ENCODE measurements at regions not wholly inside any gene's neighbourhood (a gene's known extent, or its start where the extent isn't known, plus 50 kb on each side); places are given as distances from the start of the nearest gene placed in this dataset.

GRCh38 chr12:72141381-72141780 is 130.8 kb upstream of the TRHDE start:
- H3K4me2 ChIP-seq (ENCODE audit: low read length), result no peak overlapping the region
- no peaks in the 10 kb centered on the region for H3K79me2 ChIP-seq (ENCODE audit: insufficient read depth, low read length)
- no peaks in the 10 kb centered on the region for H3K9me3 ChIP-seq (ENCODE audit: low read length)
- H3F3A ChIP-seq (ENCODE audit: insufficient read depth, low read length), result no peaks in the 10 kb centered on the region
- no peak overlapping the region for H2AFZ ChIP-seq (ENCODE audit: low read length)
- no peaks in the 10 kb centered on the region for H4K20me1 ChIP-seq (ENCODE audit: insufficient read depth, low read length)
- H3K9ac ChIP-seq (ENCODE audit: low read length), result no peak overlapping the region
- H3K4me3 ChIP-seq (ENCODE audit: low read depth, low read length, poor library complexity, severe bottlenecking), result no peak overlapping the region
- TF ChIP-seq, protein P1, sequence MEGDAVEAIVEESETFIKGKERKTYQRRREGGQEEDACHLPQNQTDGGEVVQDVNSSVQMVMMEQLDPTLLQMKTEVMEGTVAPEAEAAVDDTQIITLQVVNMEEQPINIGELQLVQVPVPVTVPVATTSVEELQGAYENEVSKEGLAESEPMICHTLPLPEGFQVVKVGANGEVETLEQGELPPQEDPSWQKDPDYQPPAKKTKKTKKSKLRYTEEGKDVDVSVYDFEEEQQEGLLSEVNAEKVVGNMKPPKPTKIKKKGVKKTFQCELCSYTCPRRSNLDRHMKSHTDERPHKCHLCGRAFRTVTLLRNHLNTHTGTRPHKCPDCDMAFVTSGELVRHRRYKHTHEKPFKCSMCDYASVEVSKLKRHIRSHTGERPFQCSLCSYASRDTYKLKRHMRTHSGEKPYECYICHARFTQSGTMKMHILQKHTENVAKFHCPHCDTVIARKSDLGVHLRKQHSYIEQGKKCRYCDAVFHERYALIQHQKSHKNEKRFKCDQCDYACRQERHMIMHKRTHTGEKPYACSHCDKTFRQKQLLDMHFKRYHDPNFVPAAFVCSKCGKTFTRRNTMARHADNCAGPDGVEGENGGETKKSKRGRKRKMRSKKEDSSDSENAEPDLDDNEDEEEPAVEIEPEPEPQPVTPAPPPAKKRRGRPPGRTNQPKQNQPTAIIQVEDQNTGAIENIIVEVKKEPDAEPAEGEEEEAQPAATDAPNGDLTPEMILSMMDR (IDR thresholded peaks at IDR 0.05; ENCODE audit: low read length), result peak; percentile 32; the same call in 1 of the 2 replicates
- TF ChIP-seq EZH2 (IDR thresholded peaks at IDR 0.05; ENCODE audit: borderline replicate concordance, low read length), result no peak
- no peaks in the 10 kb centered on the region for H3K4me1 ChIP-seq (ENCODE audit: insufficient read depth, low read length, severe bottlenecking)
- H3K9me2 ChIP-seq (ENCODE audit: low read depth, low read length), result no peaks in the 10 kb centered on the region
- H3K36me3 ChIP-seq (ENCODE audit: insufficient read depth, low read length), result no peaks in the 10 kb centered on the region
- H3K27ac ChIP-seq (ENCODE audit: low read depth, low read length, poor library complexity, severe bottlenecking), result no peak overlapping the region
- H3K27me3 ChIP-seq (ENCODE audit: insufficient read depth, low read length), result no peaks in the 10 kb centered on the region

DNA sequence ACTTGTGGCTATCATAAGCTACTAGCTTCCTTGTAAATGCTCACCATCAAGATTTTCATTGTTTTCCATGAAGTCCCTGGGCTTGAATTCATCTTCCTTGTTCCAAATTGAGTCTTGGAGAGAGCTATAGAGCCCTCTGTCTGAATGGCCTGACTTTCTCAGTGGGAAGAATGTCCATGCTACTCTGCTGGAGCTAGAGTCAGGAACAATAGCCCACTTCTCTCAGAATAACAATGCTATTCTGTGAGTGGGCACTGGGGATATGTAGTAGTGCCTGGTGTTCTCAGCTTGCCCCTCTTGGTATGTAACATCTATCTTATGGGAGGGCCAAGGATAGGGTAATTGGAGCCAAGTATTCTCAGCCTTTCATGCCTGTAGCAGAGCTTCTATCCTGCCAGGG is 127.6 kb upstream of the TRHDE start:
- no peaks in the 10 kb centered on the region for H3K4me1 ChIP-seq (ENCODE audit: insufficient read depth, low read length, severe bottlenecking)
- no peak overlapping the region for H3K4me3 ChIP-seq (ENCODE audit: low read depth, low read length, poor library complexity, severe bottlenecking)
- H3K36me3 ChIP-seq (ENCODE audit: insufficient read depth, low read length), result no peaks in the 10 kb centered on the region
- no peak overlapping the region for H3K27ac ChIP-seq (ENCODE audit: low read depth, low read length, poor library complexity, severe bottlenecking)
- TF ChIP-seq, protein P1 (IDR thresholded peaks at IDR 0.05; ENCODE audit: low read length), result no peak
- TF ChIP-seq EZH2 (IDR thresholded peaks at IDR 0.05; ENCODE audit: borderline replicate concordance, low read length), result no peak
- H3K79me2 ChIP-seq (ENCODE audit: insufficient read depth, low read length), result no peaks in the 10 kb centered on the region
- H4K20me1 ChIP-seq (ENCODE audit: insufficient read depth, low read length), result no peaks in the 10 kb centered on the region
- no peaks in the 10 kb centered on the region for H3K27me3 ChIP-seq (ENCODE audit: insufficient read depth, low read length)
- no peak overlapping the region for H3K9ac ChIP-seq (ENCODE audit: low read length)
- no peaks in the 10 kb centered on the region for H3F3A ChIP-seq (ENCODE audit: insufficient read depth, low read length)
- no peak overlapping the region for H2AFZ ChIP-seq (ENCODE audit: low read length)
- no peaks in the 10 kb centered on the region for H3K9me3 ChIP-seq (ENCODE audit: low read length)
- no peak overlapping the region for H3K4me2 ChIP-seq (ENCODE audit: low read length)
- no peaks in the 10 kb centered on the region for H3K9me2 ChIP-seq (ENCODE audit: low read depth, low read length)

GRCh38 chr12:72146495-72146894 is 125.7 kb upstream of the TRHDE start:
- H3K4me3 ChIP-seq (ENCODE audit: low read depth, low read length, poor library complexity, severe bottlenecking), result no peak overlapping the region
- no peak overlapping the region for H3K27ac ChIP-seq (ENCODE audit: low read depth, low read length, poor library complexity, severe bottlenecking)
- no peaks in the 10 kb centered on the region for H3K9me2 ChIP-seq (ENCODE audit: low read depth, low read length)
- no peak overlapping the region for H3K9ac ChIP-seq (ENCODE audit: low read length)
- no peaks in the 10 kb centered on the region for H3F3A ChIP-seq (ENCODE audit: insufficient read depth, low read length)
- no peaks in the 10 kb centered on the region for H3K79me2 ChIP-seq (ENCODE audit: insufficient read depth, low read length)
- TF ChIP-seq EZH2 (IDR thresholded peaks at IDR 0.05; ENCODE audit: borderline replicate concordance, low read length), result no peak
- TF ChIP-seq, protein P1 (IDR thresholded peaks at IDR 0.05; ENCODE audit: low read length), result no peak
- no peaks in the 10 kb centered on the region for H3K9me3 ChIP-seq (ENCODE audit: low read length)
- no peaks in the 10 kb centered on the region for H4K20me1 ChIP-seq (ENCODE audit: insufficient read depth, low read length)
- no peak overlapping the region for H2AFZ ChIP-seq (ENCODE audit: low read length)
- no peaks in the 10 kb centered on the region for H3K4me1 ChIP-seq (ENCODE audit: insufficient read depth, low read length, severe bottlenecking)
- no peaks in the 10 kb centered on the region for H3K27me3 ChIP-seq (ENCODE audit: insufficient read depth, low read length)
- no peaks in the 10 kb centered on the region for H3K36me3 ChIP-seq (ENCODE audit: insufficient read depth, low read length)
- H3K4me2 ChIP-seq (ENCODE audit: low read length), result no peak overlapping the region

All from OCI-LY1 (cell line).